ENCODE measurements at regions not wholly inside any gene's neighbourhood (a gene's known extent, or its start where the extent isn't known, plus 50 kb on each side); places are given as distances from the start of the nearest gene placed in this dataset.
A peak's percentile ranks its signal among the peaks of the same experiment; 100 is the strongest.
"Not testable (repeated sequence)": the region's sequence is repeated elsewhere in the genome, so short reads cannot be mapped to it uniquely, and the experiment has no call there.

DNA sequence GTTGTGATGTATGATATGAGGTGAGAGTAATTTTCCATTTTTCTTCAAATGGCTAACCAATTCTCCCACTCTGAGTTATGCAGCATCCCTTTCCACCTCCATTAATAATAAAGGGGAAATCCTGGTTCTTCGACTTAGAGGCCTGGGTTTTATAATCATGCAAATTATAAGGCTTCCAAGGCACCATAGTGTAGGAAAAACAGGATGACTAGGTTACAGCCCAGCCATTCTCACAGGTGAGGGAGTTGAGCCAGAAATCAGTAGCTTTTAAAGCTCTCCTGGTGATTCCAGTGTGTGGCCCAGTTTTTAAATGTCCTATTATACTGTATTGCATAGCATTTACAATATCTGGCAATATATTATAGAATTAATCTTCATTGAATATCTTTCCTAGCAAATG, 203.1 kb downstream of the ARHGEF9 start:
- DNase-seq: no peak

DNA sequence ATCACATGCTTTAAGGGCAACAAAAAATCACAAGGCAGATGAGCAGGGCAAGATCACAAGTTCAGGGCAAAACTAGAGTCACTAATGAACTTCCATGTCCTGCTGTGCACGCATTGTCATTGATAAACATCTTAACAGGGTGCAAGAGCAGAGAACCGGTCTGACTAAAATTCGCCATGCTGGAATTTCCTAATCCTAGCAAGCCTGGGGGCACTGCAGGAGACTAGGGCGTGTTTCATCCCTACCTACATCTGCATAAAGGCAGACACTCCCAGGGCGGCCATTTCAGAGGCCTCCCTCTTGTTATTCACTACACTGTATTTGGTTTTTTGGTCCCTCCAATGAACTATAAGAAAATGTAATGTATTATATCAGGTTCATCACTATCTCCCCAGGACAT, 203.6 kb downstream of the ARHGEF9 start:
- no peak for DNase-seq

DNA sequence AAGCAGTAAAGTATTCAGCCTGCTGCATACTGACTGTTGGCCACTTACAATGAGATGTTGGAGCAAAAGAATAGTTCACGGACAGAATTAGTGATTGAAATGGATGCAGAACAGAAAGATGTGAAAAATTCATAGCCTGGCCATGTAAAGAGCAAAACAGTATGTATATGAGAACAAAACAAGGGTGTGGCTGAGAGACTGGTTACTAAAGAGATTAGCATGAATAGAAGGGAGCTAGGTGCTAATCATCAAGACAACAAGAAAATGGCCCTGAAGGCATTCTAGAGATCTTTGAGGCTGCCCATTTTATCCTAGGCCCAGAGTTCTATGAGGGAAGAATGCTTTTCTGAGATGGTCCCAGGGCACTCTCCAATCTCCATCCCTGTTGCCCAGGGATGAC, 208.5 kb downstream of the ARHGEF9 start:
- no peak for DNase-seq

DNA sequence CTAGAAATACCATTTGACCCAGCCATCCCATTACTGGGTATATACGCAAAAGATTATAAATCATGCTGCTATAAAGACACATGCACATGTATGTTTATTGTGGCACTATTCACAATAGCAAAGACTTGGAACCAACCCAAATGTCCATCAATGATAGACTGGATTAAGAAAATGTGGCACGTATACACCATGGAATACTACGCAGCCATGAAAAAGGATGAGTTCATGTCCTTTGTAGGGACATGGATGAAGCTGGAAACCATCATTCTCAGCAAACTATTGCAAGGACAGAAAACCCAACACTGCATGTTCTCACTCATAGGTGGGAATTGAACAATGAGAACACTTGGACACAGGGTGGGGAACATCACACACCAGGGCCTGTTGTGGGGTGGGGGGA, 209.3 kb downstream of the ARHGEF9 start:
- not testable (repeated sequence) for DNase-seq

DNA sequence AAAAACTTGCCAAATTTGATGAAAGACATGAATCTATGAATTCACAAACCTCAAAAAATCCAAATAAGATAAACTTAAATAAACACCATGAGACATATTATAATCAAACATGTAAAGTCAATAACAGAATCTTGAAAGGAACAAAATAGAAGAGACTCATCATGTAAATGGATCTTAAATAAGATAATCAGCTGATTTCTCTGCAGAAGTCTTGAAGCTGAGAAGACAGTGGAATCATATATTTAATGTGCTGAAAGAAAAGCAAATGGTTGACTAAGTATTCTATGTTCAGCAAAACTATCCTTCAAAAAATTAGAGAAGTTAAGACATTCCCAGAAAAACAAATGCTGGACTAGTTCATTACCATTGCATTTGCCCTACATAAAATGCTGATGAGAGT, 215.7 kb upstream of the SPIN4 start:
- DNase-seq: no peak

DNA sequence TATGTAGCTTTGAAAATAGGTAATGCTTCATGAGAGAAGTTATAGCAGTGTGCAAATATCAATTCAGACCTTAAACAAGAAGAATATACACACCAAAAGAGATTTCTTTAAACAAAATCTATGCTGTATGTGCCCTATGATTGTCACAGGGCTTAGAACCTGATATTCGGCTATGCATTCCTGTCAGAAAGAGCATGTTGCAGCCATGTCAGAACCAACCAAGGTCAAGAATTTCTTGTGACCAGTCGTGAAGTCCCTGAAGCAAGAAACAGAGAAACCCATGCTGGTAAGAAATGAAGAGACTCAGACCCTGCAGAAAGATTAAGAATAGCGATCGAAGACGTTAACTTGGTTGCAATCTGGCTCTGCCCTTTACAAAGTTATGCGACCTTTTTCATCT, 210.3 kb upstream of the SPIN4 start:
- DNase-seq: peak; percentile 1

DNA sequence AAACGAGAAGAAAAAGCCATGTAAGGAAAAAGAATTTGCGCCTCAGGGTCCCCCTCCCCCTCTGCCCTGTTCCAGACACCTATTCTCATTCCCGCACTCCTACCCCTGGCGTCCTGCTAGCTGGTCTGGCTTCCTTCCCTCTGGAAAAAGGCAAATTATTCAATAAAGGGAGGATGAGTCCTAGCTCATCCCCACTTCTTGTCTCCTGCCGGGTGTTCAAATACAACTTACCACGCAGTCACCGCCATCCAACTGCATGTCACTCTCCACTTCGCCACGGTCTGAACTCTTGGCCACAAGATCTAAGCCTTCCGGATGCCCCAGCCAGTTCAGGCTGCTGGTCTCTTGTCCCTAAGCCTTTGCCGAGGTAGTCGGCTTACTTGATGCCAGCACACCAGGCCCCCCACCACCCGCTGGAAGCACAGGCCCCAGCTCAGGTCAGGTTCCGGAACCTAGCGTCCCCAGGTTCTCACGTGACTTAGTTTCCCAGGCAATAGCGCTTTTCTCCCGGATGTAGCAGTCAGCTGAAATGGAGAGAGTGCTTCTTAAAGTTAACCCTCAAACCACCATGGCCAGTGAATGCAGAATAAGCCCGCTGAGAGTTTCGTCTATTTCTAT, 209.6 kb upstream of the SPIN4 start:
- peak; percentile 72 for DNase-seq

DNA sequence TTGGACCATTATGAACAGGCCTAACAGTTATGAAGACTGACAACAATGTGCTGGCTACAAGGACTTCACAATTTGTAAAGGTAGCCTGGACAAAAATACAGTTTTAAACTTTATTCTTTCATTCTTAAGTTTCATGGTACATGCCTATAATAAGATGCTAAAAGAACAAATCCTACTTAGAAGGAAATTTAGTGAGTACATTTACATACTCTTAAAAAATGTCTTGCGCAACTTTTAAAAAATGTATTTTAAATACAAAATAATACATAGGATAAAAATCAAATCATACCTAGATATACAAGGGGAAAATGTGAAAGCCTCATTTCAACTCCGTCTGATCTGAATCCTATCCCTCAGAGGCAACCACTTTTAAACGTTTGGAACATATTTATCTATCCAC, 200.7 kb upstream of the SPIN4 start:
- DNase-seq: no peak

DNA sequence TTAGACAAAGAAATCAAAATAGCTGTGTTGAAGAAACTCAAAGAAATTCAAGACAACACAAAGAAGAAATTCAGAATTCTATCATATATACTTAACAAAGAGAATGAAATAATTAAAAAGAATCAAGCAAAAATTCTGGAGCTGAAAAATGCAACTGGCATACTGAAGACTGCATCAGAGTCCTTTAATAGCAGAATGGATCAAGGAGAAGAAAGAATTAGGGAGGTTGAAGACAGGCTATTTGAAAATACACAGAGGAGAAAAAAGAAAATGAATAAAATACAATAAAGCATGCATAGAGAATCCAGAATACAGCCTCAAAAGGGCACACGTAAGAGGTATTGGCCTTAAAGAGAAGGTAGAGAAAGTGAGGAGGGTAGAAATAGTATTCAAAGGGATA, 179.5 kb upstream of the SPIN4 start:
- DNase-seq: no peak

DNA sequence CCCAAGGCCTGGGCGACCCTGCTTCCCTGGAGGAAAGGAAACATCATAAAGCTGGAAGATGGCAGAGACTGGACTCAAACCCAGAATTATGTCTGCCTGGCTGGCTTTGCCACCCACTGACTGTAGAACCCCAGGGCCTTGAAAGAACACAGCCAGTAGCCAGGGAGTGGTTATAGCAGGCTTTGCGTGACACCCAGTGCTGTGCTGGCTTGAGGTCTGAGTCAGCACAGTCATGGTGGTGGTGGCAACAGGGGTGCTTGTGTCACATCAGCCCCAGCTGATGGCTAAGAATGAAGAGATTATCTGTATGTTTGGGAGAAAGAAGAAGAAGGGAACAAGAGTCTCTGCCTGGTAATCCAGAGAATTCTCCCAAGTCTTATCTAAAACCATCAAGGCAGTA, 178.8 kb upstream of the SPIN4 start:
- no peak for DNase-seq

DNA sequence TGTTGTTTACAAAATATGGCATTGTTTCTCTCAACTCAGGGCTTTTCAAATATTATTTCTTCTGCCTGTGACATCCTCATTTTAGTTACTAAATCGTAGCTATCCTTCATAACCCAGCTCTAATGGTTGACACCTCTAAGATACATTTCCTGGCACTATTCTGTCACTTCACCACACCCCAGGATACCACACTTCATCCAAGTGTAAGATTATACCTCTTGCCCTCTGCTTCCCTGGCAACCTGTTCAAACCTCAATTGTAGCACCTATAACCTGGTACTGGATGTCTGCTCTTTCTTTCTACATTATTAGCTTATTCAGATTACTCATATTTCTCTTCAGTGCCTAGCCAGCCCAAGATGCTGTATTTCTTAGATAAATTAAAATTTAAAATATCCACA, 175.7 kb upstream of the SPIN4 start:
- no peak for DNase-seq

DNA sequence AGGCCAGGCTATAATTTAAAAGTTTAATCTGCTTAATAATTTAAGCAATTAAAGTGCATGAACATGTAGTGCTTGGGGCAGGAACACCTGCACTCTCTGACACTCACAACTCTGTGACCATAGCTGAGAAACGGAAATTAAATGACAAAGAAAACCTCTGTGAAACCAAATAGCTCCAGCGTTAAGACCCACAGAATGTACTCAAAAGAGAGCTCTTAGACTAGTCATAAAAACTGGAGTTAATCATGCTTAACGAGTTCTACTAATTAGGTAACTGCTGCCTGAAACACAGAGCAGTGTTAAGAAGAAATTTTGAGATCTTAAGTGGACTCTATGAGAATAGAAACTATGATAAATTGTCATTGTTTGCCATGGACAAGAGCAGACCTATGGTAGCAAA, 174.4 kb upstream of the SPIN4 start:
- no peak for DNase-seq

DNA sequence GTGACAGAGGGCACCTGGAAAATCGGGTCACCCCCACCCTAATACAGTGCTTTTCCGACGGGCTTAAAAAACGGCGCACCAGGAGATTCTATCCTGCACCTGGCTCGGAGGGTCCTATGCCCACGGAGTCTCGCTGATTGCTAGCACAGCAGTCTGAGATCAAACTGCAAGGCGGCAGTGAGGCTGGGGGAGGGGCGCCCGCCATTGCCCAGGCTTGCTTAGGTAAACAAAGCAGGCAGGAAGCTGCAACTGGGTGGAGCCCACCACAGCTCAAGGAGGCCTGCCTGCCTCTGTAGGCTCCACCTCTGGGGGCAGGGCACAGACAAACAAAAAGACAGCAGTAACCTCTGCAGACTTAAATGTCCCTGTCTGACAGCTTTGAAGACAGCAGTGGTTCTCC, 168.2 kb upstream of the SPIN4 start:
- not testable (repeated sequence) for DNase-seq

DNA sequence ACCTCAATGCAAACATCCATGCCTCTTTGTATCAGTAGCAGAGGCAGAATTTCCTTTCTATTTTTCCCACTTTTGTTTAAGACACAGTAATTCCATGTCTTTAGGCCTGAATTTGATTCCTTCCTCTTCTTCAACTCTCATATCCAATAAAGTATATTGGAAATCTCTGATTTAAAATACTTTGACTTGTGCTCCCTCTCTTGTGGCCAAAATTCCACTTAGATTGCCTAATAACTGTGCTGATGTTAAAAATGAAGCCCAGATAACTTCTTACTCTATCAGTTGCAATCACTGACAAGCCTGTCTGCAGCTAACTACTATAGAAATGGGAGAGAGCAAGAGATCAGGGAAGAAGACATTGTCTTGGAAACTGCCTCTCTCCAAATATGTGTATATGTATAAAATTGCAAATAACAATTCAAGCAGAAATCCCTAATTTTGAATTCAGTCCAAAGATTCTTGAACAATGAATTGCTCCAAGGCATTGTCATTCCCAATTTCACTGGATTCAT, 163.5 kb upstream of the SPIN4 start:
- peak; percentile 1 for DNase-seq

DNA sequence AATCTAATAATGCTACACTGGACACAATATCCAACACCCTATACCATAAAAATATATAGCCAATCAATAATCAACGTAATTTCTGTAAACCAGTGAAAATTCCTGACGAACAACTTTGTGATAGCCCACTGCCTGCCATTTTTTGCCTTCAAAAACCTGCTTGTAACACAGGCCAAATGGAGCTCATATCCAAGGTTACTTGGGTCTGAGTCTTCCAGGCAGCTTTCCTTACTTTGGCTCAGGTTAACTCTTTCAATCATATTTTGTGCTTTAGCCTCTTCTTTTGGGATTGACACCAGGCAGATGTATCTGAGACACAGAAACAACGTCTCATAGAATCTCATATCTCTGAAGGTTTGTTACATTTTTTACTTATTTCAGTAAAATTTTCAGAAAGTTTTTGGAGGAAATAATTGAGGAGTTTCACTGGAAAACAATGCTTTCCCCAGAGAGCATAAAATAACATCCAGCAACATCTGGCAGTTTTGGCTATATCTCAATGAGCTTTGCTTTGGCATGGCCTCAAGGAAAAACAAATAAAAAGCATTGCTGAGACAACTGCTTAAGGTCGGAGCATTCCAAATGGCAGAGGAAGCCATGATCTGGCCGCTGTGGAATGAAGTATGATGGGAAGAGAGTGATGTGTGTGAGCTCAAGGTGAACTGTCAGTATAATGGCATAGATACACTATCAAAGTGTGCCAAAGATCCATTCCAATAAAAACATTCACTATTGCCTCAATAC, 162.9 kb upstream of the SPIN4 start:
- DNase-seq: peak; percentile 75

DNA sequence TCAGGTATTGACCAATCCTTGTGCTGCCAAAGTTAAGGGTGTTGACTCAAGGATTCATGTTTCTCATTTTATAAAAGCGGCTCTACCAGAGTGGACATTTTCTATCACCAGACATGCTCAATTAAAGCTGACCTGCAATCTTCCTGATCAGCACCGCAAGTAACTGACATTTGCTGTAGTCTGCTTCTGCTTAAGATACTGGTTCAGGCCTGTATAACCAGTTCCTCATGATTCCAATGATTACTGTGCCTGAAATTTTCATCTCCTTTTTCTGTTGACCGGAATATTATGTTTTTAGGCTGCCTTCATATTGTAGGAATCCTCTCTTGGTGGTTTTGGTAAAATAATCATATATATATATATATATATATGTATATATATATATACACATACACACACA, 160.2 kb upstream of the SPIN4 start:
- no peak for DNase-seq

DNA sequence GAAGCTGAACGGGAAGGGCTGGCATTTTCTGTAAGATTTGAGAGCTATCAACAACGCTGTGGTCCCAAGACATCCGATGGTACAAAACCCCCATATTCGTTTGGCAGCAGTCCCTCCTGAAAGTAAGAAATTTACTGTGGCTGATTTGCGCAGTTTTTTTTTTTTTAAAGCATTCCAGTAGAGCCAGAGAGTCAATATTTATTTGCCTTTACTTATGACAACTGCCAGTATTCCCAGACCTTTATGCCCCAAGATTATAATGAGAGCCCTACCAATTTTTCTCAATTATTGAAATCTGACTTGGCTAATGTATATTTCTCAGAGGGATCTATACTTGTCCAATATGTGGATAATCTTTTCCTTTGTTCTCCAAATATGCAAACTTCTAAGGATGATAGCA, 157.5 kb upstream of the SPIN4 start:
- DNase-seq: no peak

DNA sequence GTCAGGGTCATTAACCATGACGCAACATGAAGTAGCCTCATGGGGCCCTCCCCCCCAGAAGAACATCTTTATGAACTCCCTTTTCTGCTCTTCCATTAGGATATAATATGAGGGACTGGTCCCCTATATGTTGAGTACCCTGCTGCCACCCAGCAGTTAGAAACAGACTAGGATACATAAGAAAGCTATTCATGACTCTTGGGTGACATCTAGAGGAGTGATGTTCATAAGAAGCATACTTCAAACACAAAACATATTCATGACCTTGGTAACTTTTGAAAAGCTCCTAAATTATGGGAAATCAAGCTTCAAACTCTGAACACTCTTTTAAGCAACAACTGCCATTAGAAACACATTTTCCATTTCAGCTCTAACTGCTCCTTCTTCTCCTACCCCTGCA, 155.2 kb upstream of the SPIN4 start:
- DNase-seq: peak; percentile 20

DNA sequence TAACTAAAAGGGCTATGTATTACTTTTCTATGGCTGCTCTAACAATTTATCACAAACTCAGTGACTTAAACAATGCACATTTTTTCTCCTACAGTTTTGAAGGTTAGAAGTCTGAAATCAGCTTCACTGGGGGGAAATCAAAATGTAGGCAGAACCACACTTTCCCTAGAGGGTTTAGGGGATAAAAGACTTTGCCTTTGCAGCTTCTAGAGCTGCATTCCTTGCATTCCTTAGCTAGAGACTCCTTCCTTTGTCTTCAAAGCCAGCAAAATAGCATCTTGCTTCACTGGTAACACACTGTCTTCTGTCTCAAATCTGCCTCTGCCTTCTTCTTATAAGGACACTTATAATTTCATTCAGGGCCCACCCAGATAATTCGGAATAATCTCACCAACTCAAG, 152.4 kb upstream of the SPIN4 start:
- peak; percentile 59 for DNase-seq

DNA sequence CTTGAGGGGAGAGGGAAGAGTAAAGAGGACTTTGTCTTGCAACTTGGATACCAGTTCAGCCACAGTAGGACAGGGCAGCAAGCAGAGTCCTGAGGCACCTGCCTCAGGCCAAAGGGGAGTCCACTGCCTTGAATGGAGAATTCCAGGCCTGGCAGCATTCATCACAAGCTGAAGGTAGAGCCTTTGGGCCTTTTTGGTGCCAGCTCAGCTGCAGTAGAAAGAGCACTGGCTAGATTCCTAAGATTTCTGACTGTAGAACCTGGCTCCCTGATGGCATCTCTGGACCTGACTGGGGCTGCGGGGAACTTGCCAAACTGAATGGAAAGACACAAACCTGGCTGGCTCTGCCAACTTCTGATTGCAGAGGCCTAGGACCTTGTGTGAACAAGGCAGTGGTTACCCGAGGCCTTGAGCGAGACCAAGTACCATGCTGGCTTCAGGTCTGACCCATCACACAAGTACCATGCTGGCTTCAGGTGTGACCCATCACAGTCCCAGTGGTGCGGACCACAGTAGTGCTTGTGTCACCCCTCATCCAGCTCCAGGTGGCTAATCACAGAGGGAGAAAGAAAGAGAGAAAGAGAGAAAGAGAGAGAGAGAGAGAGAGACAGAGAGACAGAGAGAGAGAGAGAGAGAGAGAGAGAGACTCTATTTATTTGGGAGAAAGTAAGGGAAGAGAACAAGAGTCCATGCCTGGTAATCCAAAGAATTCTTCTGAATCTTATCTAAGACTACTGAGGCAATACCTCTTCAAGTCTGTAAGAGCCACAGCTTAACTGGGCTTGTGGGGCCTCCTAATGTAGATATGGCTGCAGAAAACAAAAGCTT, 137.6 kb upstream of the SPIN4 start:
- no peak for DNase-seq

DNA sequence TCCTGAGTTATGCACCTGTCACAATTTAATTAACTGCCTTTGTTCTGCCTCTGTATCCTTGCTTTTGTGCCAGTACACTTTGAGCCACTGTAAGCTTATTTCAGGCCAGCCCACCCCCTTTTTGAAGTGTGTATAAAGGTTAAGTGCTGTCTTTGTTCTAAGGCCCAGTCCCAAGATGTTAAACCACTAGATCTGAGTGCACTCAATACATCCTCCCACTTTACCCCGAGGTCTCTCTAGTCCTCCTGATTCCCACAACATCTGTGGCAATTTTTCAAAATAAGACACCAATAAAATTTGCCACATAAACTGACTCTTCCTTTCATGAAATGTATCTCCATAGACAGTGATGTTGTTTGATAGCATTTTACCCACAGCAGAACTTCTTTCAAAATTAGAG, 124.1 kb upstream of the SPIN4 start:
- no peak for DNase-seq

DNA sequence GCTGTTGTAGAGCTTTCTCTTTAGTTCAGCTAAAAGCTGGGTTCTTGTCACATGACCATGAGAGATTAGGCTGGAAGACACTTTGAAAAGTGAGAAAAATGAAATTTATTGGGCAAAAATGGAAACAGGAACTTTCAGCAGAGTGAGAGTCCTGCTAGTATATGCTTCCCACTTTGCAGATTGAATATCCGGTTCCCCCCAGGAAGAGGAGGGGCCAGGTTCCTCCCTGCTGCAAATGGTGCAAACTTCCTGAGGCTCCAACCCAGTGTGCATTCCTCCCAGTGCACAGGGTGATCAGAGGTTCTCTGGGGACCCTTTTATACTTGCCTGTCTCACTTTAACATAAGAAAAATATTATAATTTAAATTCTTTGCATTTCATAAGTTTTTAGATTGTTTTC, 119.9 kb upstream of the SPIN4 start:
- no peak for DNase-seq

DNA sequence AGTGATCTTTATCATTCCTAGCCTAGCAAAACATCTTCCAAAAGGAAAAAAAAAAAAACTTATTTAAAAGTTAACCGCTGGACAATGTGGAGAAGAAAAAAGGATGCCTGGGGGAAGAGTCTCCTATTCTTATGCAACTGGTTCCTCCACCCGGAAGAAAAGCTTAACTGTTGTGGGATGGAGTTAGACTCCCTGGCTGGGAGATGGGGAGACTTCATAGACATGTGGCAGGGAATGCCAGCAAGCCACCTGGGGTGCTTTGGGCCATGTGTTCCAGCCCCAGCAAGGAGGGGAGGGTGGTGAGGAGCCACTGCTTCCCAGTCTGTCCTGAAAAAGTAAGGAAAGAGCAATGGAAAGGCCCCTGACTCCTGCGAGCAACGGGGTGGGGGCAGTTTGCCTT, 119.4 kb upstream of the SPIN4 start:
- no peak for DNase-seq

DNA sequence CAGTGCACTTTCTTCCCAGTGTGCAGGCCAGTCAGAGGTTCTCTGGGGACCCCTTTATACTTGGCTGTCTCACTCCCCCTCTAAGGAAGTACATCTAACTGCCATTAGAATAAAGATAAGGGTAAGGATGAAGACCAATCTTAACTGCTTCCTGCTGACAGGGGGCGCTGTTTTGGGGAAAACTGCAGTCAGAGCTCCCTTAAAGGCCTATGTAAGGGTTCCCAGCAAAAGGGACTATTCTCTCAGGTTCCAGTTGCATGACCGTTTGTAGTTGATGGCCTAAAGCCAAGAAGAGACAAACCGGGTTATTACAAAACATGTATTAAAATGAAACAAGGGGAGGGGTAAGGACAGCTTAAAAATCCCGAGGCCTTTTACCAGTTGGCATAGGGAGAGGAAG, 115.6 kb upstream of the SPIN4 start:
- no peak for DNase-seq

Data from EL (cell line).